ENCODE measurements at regions not wholly inside any gene's neighbourhood (a gene's known extent, or its start where the extent isn't known, plus 50 kb on each side); places are given as distances from the start of the nearest gene placed in this dataset.
"Not testable (repeated sequence)": the region's sequence is repeated elsewhere in the genome, so short reads cannot be mapped to it uniquely, and the experiment has no call there.

- ATAC-seq, result no peak
Measured at GRCh38 chr7:68627247-68627864, 970.9 kb upstream of the AUTS2 start.

GRCh38 chr7:68630914-68631313, 967.4 kb upstream of the AUTS2 start:
- DNase-seq; H3K27me3 ChIP-seq; H3K27ac ChIP-seq; in situ Hi-C loops (cut with MboI; ENCODE audit: low sequenced_read_pairs in 4 of 4); H3K4me3 ChIP-seq; ATAC-seq; H3K9me3 ChIP-seq; intact Hi-C loops (cut with DNase I; ENCODE audit: low total_unique reads); H3K36me3 ChIP-seq; H3K4me1 ChIP-seq: not testable (repeated sequence)

More at GRCh38 chr7:68627247-68627864, 970.9 kb upstream of the AUTS2 start:
- no peaks in the 10 kb centered on the region for H3K36me3 ChIP-seq
- no peaks in the 10 kb centered on the region for H3K27me3 ChIP-seq
- H3K4me3 ChIP-seq, result no peak overlapping the region
- in situ Hi-C loops (cut with MboI; ENCODE audit: low sequenced_read_pairs in 4 of 4), result no loop called here
- intact Hi-C loops (cut with DNase I; ENCODE audit: low total_unique reads), result no loop called here
- no peaks in the 10 kb centered on the region for H3K9me3 ChIP-seq
- DNase-seq, result no peak
- no peaks in the 10 kb centered on the region for H3K4me1 ChIP-seq
- TF ChIP-seq POLR2A (IDR thresholded peaks at IDR 0.05) (no peak), CTCF (IDR thresholded peaks at IDR 0.05 in 4 of 5, conservative IDR thresholded peaks at IDR 0.05 in 1 of 5) (no peak)
- H3K27ac ChIP-seq, result no peak overlapping the region

GRCh38 chr7:68640103-68640502, 958.2 kb upstream of the AUTS2 start:
- intact Hi-C loops (cut with DNase I; ENCODE audit: low total_unique reads), result no loop called here
- Histone ChIP-seq H3K27ac (no peak overlapping the region), H3K36me3 (no peaks in the 10 kb centered on the region), H3K4me3 (no peak overlapping the region), H3K4me1 (no peaks in the 10 kb centered on the region), H3K9me3 (no peaks in the 10 kb centered on the region), H3K27me3 (no peaks in the 10 kb centered on the region)
- in situ Hi-C loops (cut with MboI; ENCODE audit: low sequenced_read_pairs in 4 of 4), result no loop called here
- TF ChIP-seq POLR2A (IDR thresholded peaks at IDR 0.05) (no peak), CTCF (IDR thresholded peaks at IDR 0.05 in 4 of 5, conservative IDR thresholded peaks at IDR 0.05 in 1 of 5) (no peak)
- no peak for DNase-seq
- ATAC-seq, result no peak

- no peaks in the 10 kb centered on the region for H3K36me3 ChIP-seq
- H3K27ac ChIP-seq, result no peak overlapping the region
- no peaks in the 10 kb centered on the region for H3K27me3 ChIP-seq
- no peak overlapping the region for H3K4me3 ChIP-seq
- no peaks in the 10 kb centered on the region for H3K4me1 ChIP-seq
- no peaks in the 10 kb centered on the region for H3K9me3 ChIP-seq
- DNase-seq (no peak), ATAC-seq (no peak)
- TF ChIP-seq POLR2A (IDR thresholded peaks at IDR 0.05) (no peak), CTCF (IDR thresholded peaks at IDR 0.05 in 4 of 5, conservative IDR thresholded peaks at IDR 0.05 in 1 of 5) (no peak)
- in situ Hi-C loops (cut with MboI; ENCODE audit: low sequenced_read_pairs in 4 of 4), result no loop called here
- intact Hi-C loops (cut with DNase I; ENCODE audit: low total_unique reads), result no loop called here
Measured at GRCh38 chr7:68642727-68643126, 955.5 kb upstream of the AUTS2 start.

- no peaks in the 10 kb centered on the region for H3K36me3 ChIP-seq
- H3K9me3 ChIP-seq, result no peaks in the 10 kb centered on the region
- no peak overlapping the region for H3K27ac ChIP-seq
- intact Hi-C loops (cut with DNase I; ENCODE audit: low total_unique reads) (no loop called here), in situ Hi-C loops (cut with MboI; ENCODE audit: low sequenced_read_pairs in 4 of 4) (no loop called here)
- DNase-seq (no peak), ATAC-seq (no peak)
- no peak for TF ChIP-seq POLR2A (IDR thresholded peaks at IDR 0.05)
- TF ChIP-seq CTCF (IDR thresholded peaks at IDR 0.05 in 4 of 5, conservative IDR thresholded peaks at IDR 0.05 in 1 of 5), result no peak
- H3K4me1 ChIP-seq, result no peaks in the 10 kb centered on the region
- H3K27me3 ChIP-seq, result no peaks in the 10 kb centered on the region
- H3K4me3 ChIP-seq, result no peak overlapping the region
Measured at GRCh38 chr7:68663392-68663791, 934.9 kb upstream of the AUTS2 start.

Measured in gastrocnemius medialis (tissue), 4 donors.